ENCODE measurements at regions not wholly inside any gene's neighbourhood (a gene's known extent, or its start where the extent isn't known, plus 50 kb on each side); places are given as distances from the start of the nearest gene placed in this dataset.

- Mint-ChIP-seq H3K27me3 (ENCODE audit: low read depth in 2 of 2) (peaks cover 9 to 17% of the 10 kb centered on the region in 2 donors), H3K36me3 (no peaks in the 10 kb centered on the region), H3K4me3 (no peak overlapping the region), H3K9me3 (no peaks in the 10 kb centered on the region), H3K27ac (no peak overlapping the region), H3K4me1 (no peaks in the 10 kb centered on the region)
- DNase-seq (no peak), ATAC-seq (no peak)
- H3K4me3 ChIP-seq (ENCODE audit: low read length): no peak overlapping the region
- no peaks in the 10 kb centered on the region for H3K27me3 ChIP-seq (ENCODE audit: control insufficient read depth, insufficient read depth, low read length)
- no peaks in the 10 kb centered on the region for H3K4me1 ChIP-seq (ENCODE audit: control insufficient read depth, insufficient read depth, low read length)
- H3K27ac ChIP-seq (ENCODE audit: low read length): no peak overlapping the region
- WGBS (ENCODE audit: insufficient coverage): 92% methylated on average over 27 of the region's 27 CpGs
- H3K36me3 ChIP-seq (ENCODE audit: control insufficient read depth, insufficient read depth, low read length): no peaks in the 10 kb centered on the region
- intact Hi-C loops (cut with micrococcal nuclease): no loop called here
- H3K9me3 ChIP-seq (ENCODE audit: control insufficient read depth, insufficient read depth, low read length): no peaks in the 10 kb centered on the region
- TF ChIP-seq, protein P1, sequence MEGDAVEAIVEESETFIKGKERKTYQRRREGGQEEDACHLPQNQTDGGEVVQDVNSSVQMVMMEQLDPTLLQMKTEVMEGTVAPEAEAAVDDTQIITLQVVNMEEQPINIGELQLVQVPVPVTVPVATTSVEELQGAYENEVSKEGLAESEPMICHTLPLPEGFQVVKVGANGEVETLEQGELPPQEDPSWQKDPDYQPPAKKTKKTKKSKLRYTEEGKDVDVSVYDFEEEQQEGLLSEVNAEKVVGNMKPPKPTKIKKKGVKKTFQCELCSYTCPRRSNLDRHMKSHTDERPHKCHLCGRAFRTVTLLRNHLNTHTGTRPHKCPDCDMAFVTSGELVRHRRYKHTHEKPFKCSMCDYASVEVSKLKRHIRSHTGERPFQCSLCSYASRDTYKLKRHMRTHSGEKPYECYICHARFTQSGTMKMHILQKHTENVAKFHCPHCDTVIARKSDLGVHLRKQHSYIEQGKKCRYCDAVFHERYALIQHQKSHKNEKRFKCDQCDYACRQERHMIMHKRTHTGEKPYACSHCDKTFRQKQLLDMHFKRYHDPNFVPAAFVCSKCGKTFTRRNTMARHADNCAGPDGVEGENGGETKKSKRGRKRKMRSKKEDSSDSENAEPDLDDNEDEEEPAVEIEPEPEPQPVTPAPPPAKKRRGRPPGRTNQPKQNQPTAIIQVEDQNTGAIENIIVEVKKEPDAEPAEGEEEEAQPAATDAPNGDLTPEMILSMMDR (IDR thresholded peaks at IDR 0.05): no peak
Observed at GRCh38 chr6:3646616-3647362, 104.7 kb downstream of the PXDC1 start.

DNA sequence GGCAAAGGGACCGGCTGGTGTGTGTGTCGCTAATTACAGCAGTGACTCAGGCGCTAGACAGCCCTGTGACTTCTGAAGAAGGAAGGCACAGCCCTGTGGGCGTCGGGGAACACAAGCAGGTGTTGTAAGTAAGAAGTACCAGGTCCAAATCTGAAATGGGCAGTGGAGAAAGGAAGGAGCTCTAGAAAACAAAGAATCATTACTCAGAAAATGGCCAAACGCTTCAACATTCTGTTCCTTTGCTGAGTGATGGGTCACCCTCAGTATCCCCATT is 106.8 kb downstream of the PXDC1 start:
- no peaks in the 10 kb centered on the region for H3K4me1 ChIP-seq (ENCODE audit: control insufficient read depth, insufficient read depth, low read length)
- no peak for ATAC-seq
- Mint-ChIP-seq H3K9me3 (no peaks in the 10 kb centered on the region), H3K36me3 (no peaks in the 10 kb centered on the region), H3K27ac (no peak overlapping the region), H3K4me3 (no peak overlapping the region), H3K4me1 (no peaks in the 10 kb centered on the region), H3K27me3 (ENCODE audit: low read depth in 2 of 2) (peaks cover 9 to 28% of the 10 kb centered on the region in 2 donors)
- TF ChIP-seq, protein P1 (IDR thresholded peaks at IDR 0.05): no peak
- no peaks in the 10 kb centered on the region for H3K27me3 ChIP-seq (ENCODE audit: control insufficient read depth, insufficient read depth, low read length)
- H3K9me3 ChIP-seq (ENCODE audit: control insufficient read depth, insufficient read depth, low read length): no peaks in the 10 kb centered on the region
- H3K4me3 ChIP-seq (ENCODE audit: low read length): no peak overlapping the region
- DNase-seq: no peak
- WGBS (ENCODE audit: insufficient coverage): 80% methylated on average over 6 of the region's 6 CpGs
- no peak overlapping the region for H3K27ac ChIP-seq (ENCODE audit: low read length)
- intact Hi-C loops (cut with micrococcal nuclease): no loop called here
- no peaks in the 10 kb centered on the region for H3K36me3 ChIP-seq (ENCODE audit: control insufficient read depth, insufficient read depth, low read length)

DNA sequence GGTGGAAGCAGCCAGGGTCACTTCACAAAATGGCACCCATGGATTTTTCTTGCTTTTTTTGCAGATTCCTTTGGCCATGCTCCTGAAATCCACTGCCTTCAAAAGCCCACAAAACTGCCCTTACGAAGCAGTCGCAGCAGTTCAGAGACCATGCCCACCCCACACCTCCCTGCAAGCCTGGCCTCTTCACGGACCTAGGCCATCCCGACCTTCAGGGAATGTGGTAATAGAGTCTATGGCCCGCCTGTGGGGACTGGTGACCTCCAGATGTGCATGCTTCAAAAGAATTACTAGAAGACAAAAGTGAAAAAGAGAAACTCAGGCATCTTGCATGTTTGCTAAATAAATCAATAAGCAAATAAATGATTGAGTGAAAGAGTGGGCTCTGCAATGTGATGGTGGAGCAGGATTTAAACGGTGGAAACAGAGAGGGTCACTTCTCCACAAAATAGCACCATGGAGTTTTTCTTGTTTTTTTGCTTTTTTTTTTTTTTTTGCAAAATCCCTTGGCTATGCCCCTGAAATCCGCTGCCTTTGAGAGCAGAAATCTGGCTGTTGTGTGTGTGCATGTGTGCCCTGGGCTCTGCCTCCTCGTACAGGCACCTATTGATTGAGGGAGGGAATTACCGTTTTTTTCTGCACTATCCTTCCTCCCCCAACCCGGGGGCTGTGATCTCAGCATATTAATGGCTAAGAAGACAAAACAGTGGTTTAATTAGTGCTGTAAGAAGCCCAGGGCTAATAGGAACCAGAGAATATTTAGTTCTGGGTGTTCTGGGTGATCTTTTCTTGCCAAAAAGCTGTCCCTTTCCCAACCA is 107.4 kb downstream of the PXDC1 start:
- no peak overlapping the region for H3K27ac Mint-ChIP-seq
- H3K27me3 ChIP-seq (ENCODE audit: control insufficient read depth, insufficient read depth, low read length): no peaks in the 10 kb centered on the region
- no peaks in the 10 kb centered on the region for H3K9me3 ChIP-seq (ENCODE audit: control insufficient read depth, insufficient read depth, low read length)
- no peaks in the 10 kb centered on the region for H3K9me3 Mint-ChIP-seq
- no peak overlapping the region for H3K4me3 Mint-ChIP-seq
- no peaks in the 10 kb centered on the region for H3K4me1 ChIP-seq (ENCODE audit: control insufficient read depth, insufficient read depth, low read length)
- 81% methylated on average over 6 of the region's 10 CpGs for WGBS (ENCODE audit: insufficient coverage)
- H3K27ac ChIP-seq (ENCODE audit: low read length): no peak overlapping the region
- TF ChIP-seq, protein P1 (IDR thresholded peaks at IDR 0.05): no peak
- ATAC-seq (no peak), DNase-seq (no peak)
- H3K27me3 Mint-ChIP-seq (ENCODE audit: low read depth in 2 of 2): peaks cover 9 to 33% of the 10 kb centered on the region in 2 donors
- H3K4me3 ChIP-seq (ENCODE audit: low read length): no peak overlapping the region
- H3K4me1 Mint-ChIP-seq: no peaks in the 10 kb centered on the region
- intact Hi-C loops (cut with micrococcal nuclease): no loop called here
- no peaks in the 10 kb centered on the region for H3K36me3 Mint-ChIP-seq
- no peaks in the 10 kb centered on the region for H3K36me3 ChIP-seq (ENCODE audit: control insufficient read depth, insufficient read depth, low read length)

All from natural killer cell (primary cell).